ENCODE measurements at regions not wholly inside any gene's neighbourhood (a gene's known extent, or its start where the extent isn't known, plus 50 kb on each side); places are given as distances from the start of the nearest gene placed in this dataset.

- TF ChIP-seq HDGF (IDR thresholded peaks at IDR 0.05; ENCODE audit: borderline replicate concordance) (no peak), PKNOX1 (IDR thresholded peaks at IDR 0.05) (no peak), ELF4 (IDR thresholded peaks at IDR 0.05) (no peak), ARNT (IDR thresholded peaks at IDR 0.05) (no peak)
- DNase-seq (ENCODE audit: extremely low spot score) = no peak
- CTCF ChIA-PET = no interaction called here
- POLR2A ChIA-PET = no interaction called here
Measured at GRCh38 chr2:60042023-60042422, 511.4 kb downstream of the BCL11A start.

GRCh38 chr2:60033325-60033724, 520.1 kb downstream of the BCL11A start:
- no peak for DNase-seq (ENCODE audit: extremely low spot score)
- TF ChIP-seq SUZ12 (IDR thresholded peaks at IDR 0.05) (no peak), LEF1 (IDR thresholded peaks at IDR 0.05; ENCODE audit: borderline replicate concordance) (no peak), HDGF (IDR thresholded peaks at IDR 0.05; ENCODE audit: borderline replicate concordance) (no peak), ARNT (IDR thresholded peaks at IDR 0.05) (no peak), FOXK2 (IDR thresholded peaks at IDR 0.05) (no peak), NFRKB (IDR thresholded peaks at IDR 0.05) (no peak), PKNOX1 (IDR thresholded peaks at IDR 0.05) (no peak), FOXA1 (IDR thresholded peaks at IDR 0.05) (no peak), FOXM1 (IDR thresholded peaks at IDR 0.05; ENCODE audit: borderline replicate concordance) (no peak), ELF4 (IDR thresholded peaks at IDR 0.05) (no peak), L3MBTL2 (conservative IDR thresholded peaks at IDR 0.05) (no peak), BHLHE40 (IDR thresholded peaks at IDR 0.05; ENCODE audit: borderline replicate concordance) (no peak), ZNF384 (IDR thresholded peaks at IDR 0.05) (no peak), SP1 (IDR thresholded peaks at IDR 0.05) (no peak), CTBP1 (IDR thresholded peaks at IDR 0.05; ENCODE audit: borderline replicate concordance) (no peak), TARDBP (IDR thresholded peaks at IDR 0.05) (no peak)
- CTCF ChIA-PET = no interaction called here
- POLR2A ChIA-PET = no interaction called here

GRCh38 chr2:60029566-60029883, 523.9 kb downstream of the BCL11A start:
- TF ChIP-seq HDGF (IDR thresholded peaks at IDR 0.05; ENCODE audit: borderline replicate concordance) (no peak), PKNOX1 (IDR thresholded peaks at IDR 0.05) (no peak), SP1 (IDR thresholded peaks at IDR 0.05) (no peak), LEF1 (IDR thresholded peaks at IDR 0.05; ENCODE audit: borderline replicate concordance) (no peak)
- DNase-seq (ENCODE audit: extremely low spot score) = no peak
- CTCF ChIA-PET = no interaction called here
- POLR2A ChIA-PET = no interaction called here

- no peak for DNase-seq (ENCODE audit: extremely low spot score)
- no peak for TF ChIP-seq NFRKB (IDR thresholded peaks at IDR 0.05)
- TF ChIP-seq SP1 (IDR thresholded peaks at IDR 0.05) = no peak
- TF ChIP-seq SUZ12 (IDR thresholded peaks at IDR 0.05) = no peak
- TF ChIP-seq BHLHE40 (IDR thresholded peaks at IDR 0.05; ENCODE audit: borderline replicate concordance) = no peak
- no peak for TF ChIP-seq ARNT (IDR thresholded peaks at IDR 0.05)
- TF ChIP-seq ZNF384 (IDR thresholded peaks at IDR 0.05) = no peak
- TF ChIP-seq FOXM1 (IDR thresholded peaks at IDR 0.05; ENCODE audit: borderline replicate concordance) = no peak
- TF ChIP-seq CTBP1 (IDR thresholded peaks at IDR 0.05; ENCODE audit: borderline replicate concordance) = no peak
- TF ChIP-seq TARDBP (IDR thresholded peaks at IDR 0.05) = no peak
- TF ChIP-seq ELF4 (IDR thresholded peaks at IDR 0.05) = no peak
- TF ChIP-seq FOXA1 (IDR thresholded peaks at IDR 0.05) = no peak
- POLR2A ChIA-PET = no interaction called here
- CTCF ChIA-PET = interaction anchor here (0.7 kb wide), 1 partner anchor 121 kb away, joined by 3 read pairs; no protein-coding TSS in a partner anchor
Measured at GRCh38 chr2:60028849-60029565, 524.4 kb downstream of the BCL11A start.

- TF ChIP-seq PKNOX1 (IDR thresholded peaks at IDR 0.05) (no peak), HDGF (IDR thresholded peaks at IDR 0.05; ENCODE audit: borderline replicate concordance) (no peak), ELF4 (IDR thresholded peaks at IDR 0.05) (no peak), NFRKB (IDR thresholded peaks at IDR 0.05) (no peak), FOXM1 (IDR thresholded peaks at IDR 0.05; ENCODE audit: borderline replicate concordance) (no peak), FOXK2 (IDR thresholded peaks at IDR 0.05) (no peak), FOXA1 (IDR thresholded peaks at IDR 0.05) (no peak), CTBP1 (IDR thresholded peaks at IDR 0.05; ENCODE audit: borderline replicate concordance) (no peak)
- DNase-seq (ENCODE audit: extremely low spot score) = no peak
- ChIA-PET POLR2A (no interaction called here), CTCF (no interaction called here)
Measured at GRCh38 chr2:60025496-60025895, 528.0 kb downstream of the BCL11A start.

GRCh38 chr2:60023256-60023985, 530.0 kb downstream of the BCL11A start:
- POLR2A ChIA-PET = no interaction called here

More at GRCh38 chr2:60023256-60023985, 530.0 kb downstream of the BCL11A start:
- CTCF ChIA-PET = no interaction called here
- no peak for DNase-seq (ENCODE audit: extremely low spot score)
- TF ChIP-seq FOXA1 (IDR thresholded peaks at IDR 0.05) (no peak), SP1 (IDR thresholded peaks at IDR 0.05) (no peak), ARNT (IDR thresholded peaks at IDR 0.05) (no peak), FOXM1 (IDR thresholded peaks at IDR 0.05; ENCODE audit: borderline replicate concordance) (no peak), CTBP1 (IDR thresholded peaks at IDR 0.05; ENCODE audit: borderline replicate concordance) (no peak), TARDBP (IDR thresholded peaks at IDR 0.05) (no peak), HDGF (IDR thresholded peaks at IDR 0.05; ENCODE audit: borderline replicate concordance) (no peak), FOXK2 (IDR thresholded peaks at IDR 0.05) (no peak), ZNF384 (IDR thresholded peaks at IDR 0.05) (no peak), L3MBTL2 (conservative IDR thresholded peaks at IDR 0.05) (no peak), ELF4 (IDR thresholded peaks at IDR 0.05) (no peak), PKNOX1 (IDR thresholded peaks at IDR 0.05) (no peak), NFRKB (IDR thresholded peaks at IDR 0.05) (no peak), BHLHE40 (IDR thresholded peaks at IDR 0.05; ENCODE audit: borderline replicate concordance) (no peak), LEF1 (IDR thresholded peaks at IDR 0.05; ENCODE audit: borderline replicate concordance) (no peak)

All from HEK293T (cell line).